Embryonic facial prominence (tissue), 1 donor: ENCODE measurements at regions not wholly inside any gene's neighbourhood (a gene's known extent, or its start where the extent isn't known, plus 50 kb on each side); places are given as distances from the start of the nearest gene placed in this dataset.
"Not testable (repeated sequence)": the region's sequence is repeated elsewhere in the genome, so short reads cannot be mapped to it uniquely, and the experiment has no call there.

Source experiments
- DNase-seq: peaks from one replicate; pipeline ENCODE4 v3.0.0-alpha.2; 2016; ENCODE audit errors: extremely low spot score

- no peak for DNase-seq
These were observed 71.9 kb downstream of the DYNAP start for GRCh38 chr18:54662986-54663385.

- not testable (repeated sequence) for DNase-seq
These were observed 78.7 kb downstream of the DYNAP start for GRCh38 chr18:54669701-54670100.

- no peak for DNase-seq
These were observed 80.3 kb downstream of the DYNAP start for GRCh38 chr18:54671291-54671881.

GRCh38 chr18:54672109-54672508, 81.1 kb downstream of the DYNAP start:
- no peak for DNase-seq

- no peak for DNase-seq
These were observed 81.9 kb downstream of the DYNAP start for GRCh38 chr18:54672846-54673475.

GRCh38 chr18:54673936-54674335, 82.9 kb downstream of the DYNAP start:
- DNase-seq = no peak

GRCh38 chr18:54675076-54675475, 84.0 kb downstream of the DYNAP start:
- no peak for DNase-seq

- peak; percentile 67 for DNase-seq
These were observed 88.5 kb downstream of the DYNAP start for GRCh38 chr18:54679318-54680149.

GRCh38 chr18:54684784-54685183, 93.7 kb downstream of the DYNAP start:
- DNase-seq = no peak

GRCh38 chr18:54689319-54689718, 98.3 kb downstream of the DYNAP start:
- no peak for DNase-seq

GRCh38 chr18:54690198-54690597, 99.2 kb downstream of the DYNAP start:
- no peak for DNase-seq

- DNase-seq = no peak
These were observed 101.4 kb downstream of the DYNAP start for GRCh38 chr18:54692463-54692862.

- DNase-seq = no peak
These were observed 105.7 kb downstream of the DYNAP start for GRCh38 chr18:54696616-54697293.

- no peak for DNase-seq
These were observed 109.5 kb downstream of the DYNAP start for GRCh38 chr18:54700580-54700979.

GRCh38 chr18:54702686-54703085, 111.6 kb downstream of the DYNAP start:
- no peak for DNase-seq

GRCh38 chr18:54710074-54710899, 118.0 kb upstream of the RAB27B start:
- DNase-seq = no peak

- DNase-seq = no peak
These were observed 117.4 kb upstream of the RAB27B start for GRCh38 chr18:54710900-54711281.

GRCh38 chr18:54712306-54712705, 116.0 kb upstream of the RAB27B start:
- DNase-seq = no peak

GRCh38 chr18:54712758-54713157, 115.5 kb upstream of the RAB27B start:
- DNase-seq = no peak

- no peak for DNase-seq
These were observed 114.9 kb upstream of the RAB27B start for GRCh38 chr18:54713386-54713785.

GRCh38 chr18:54714851-54715250, 113.4 kb upstream of the RAB27B start:
- DNase-seq = no peak

GRCh38 chr18:54716586-54716985, 111.7 kb upstream of the RAB27B start:
- DNase-seq = no peak
